GM12878 (cell line): ENCODE measurements at regions not wholly inside any gene's neighbourhood (a gene's known extent, or its start where the extent isn't known, plus 50 kb on each side); places are given as distances from the start of the nearest gene placed in this dataset.

Experiments used
- ATAC-seq: fragments of 200-7000 bp; cut with Tn5 transposase; 3 replicates; pipeline ENCODE4 v1.9.1; 2020; ENCODE audit warnings: mild to moderate bottlenecking, moderate library complexity
- BruUV-seq: library from RNA; stranded (reverse); fragments of 400-500 nt; replicated peaks from 2 replicates; lab custom pipeline; 2021; lab: Mats Ljungman, UMichigan
- CTCF ChIA-PET: fragments of 300-600 bp; sonication (Branson Sonifier 250); formaldehyde crosslinking; extraction: SDS; loops from one replicate; lab custom pipeline; 2021; ENCODE audit warnings: inconsistent platforms; lab: Yijun Ruan, JAX
- POLR2A ChIA-PET: fragments of 350-600 bp; formaldehyde crosslinking; extraction: SDS; loops from one replicate; lab custom pipeline; 2021; ENCODE audit warnings: inconsistent platforms; lab: Charles Lee
- RAD21 ChIA-PET: fragments of 300-600 bp; sonication (Branson Sonifier 250); formaldehyde crosslinking; loops from one replicate; lab custom pipeline; 2023; ENCODE audit warnings: antibody characterized with exemption; ENCODE audit not compliant: unreplicated experiment; lab: Charles Lee
- SMC1A ChIA-PET: fragments of 300-600 bp; sonication (Branson Sonifier 250); formaldehyde crosslinking; loops from one replicate; lab custom pipeline; 2023; ENCODE audit not compliant: unreplicated experiment, uncharacterized antibody; lab: Charles Lee
- DNase-seq: peaks from one replicate; pipeline ENCODE4 v3.0.0-alpha.2; 2011; ENCODE audit warnings: low read depth, low spot score
- FAIRE-seq: peaks from 3 replicates; lab custom pipeline; 2011; peaks lifted over from hg19 to GRCh38; lab: Jason Lieb, UNC
- H2AFZ ChIP-seq: 2 replicates; pipeline ENCODE4 v1.6.0; 2011; ENCODE audit warnings: low read depth, low read length, control low read depth; ENCODE audit not compliant: control insufficient read depth
- H3K27ac ChIP-seq: 2 replicates; pipeline ENCODE4 v1.5.1; 2011; ENCODE audit warnings: control low read depth; ENCODE audit not compliant: control insufficient read depth, insufficient read depth
- H3K27me3 ChIP-seq, 2 experiments: replicated peaks in 1 of 2; 2 replicates each; pipeline versions ENCODE4 v1.6.0 to v1.6.1; 2011; ENCODE audit warnings: low read length in 1 of 2; ENCODE audit not compliant: control insufficient read depth in 2 of 2, insufficient read depth in 2 of 2
- H3K36me3 ChIP-seq, 2 experiments: 2 replicates each; pipeline ENCODE4 v1.5.1; 2011; ENCODE audit warnings: low read length in 1 of 2; ENCODE audit not compliant: control insufficient read depth in 2 of 2, insufficient read depth in 2 of 2
- H3K4me1 ChIP-seq: 2 replicates; pipeline ENCODE4 v1.6.1; 2011; ENCODE audit warnings: mild to moderate bottlenecking, low read length, moderate library complexity, mixed read lengths; ENCODE audit not compliant: control insufficient read depth, insufficient read depth
- H3K4me2 ChIP-seq: 2 replicates; pipeline ENCODE4 v1.6.0; 2011; ENCODE audit warnings: control low read depth; ENCODE audit not compliant: control insufficient read depth, insufficient read depth
- H3K4me3 ChIP-seq: fragments of 200-600 bp; sonication (generic); 2 replicates; pipeline ENCODE4 v1.5.1; 2016
- H3K79me2 ChIP-seq: 2 replicates; pipeline ENCODE4 v1.6.0; 2011; ENCODE audit warnings: low read length; ENCODE audit not compliant: control insufficient read depth, insufficient read depth
- H3K9ac ChIP-seq: 2 replicates; pipeline ENCODE4 v1.8.0; 2011; ENCODE audit warnings: low read length, control low read depth, mixed read lengths; ENCODE audit not compliant: control insufficient read depth, insufficient read depth
- H3K9me3 ChIP-seq: replicated peaks from 3 replicates; pipeline ENCODE4 v1.5.1; 2011; ENCODE audit warnings: mild to moderate bottlenecking, low read length; ENCODE audit not compliant: control insufficient read depth, insufficient read depth
- H4K20me1 ChIP-seq: 2 replicates; pipeline ENCODE4 v1.6.0; 2011; ENCODE audit not compliant: control insufficient read depth, insufficient read depth
- DPF2 ChIP-seq: fragments of 450-650 bp; IDR thresholded peaks from 2 replicates; pipeline ENCODE4 v1.6.1; 2017; ENCODE audit warnings: mild to moderate bottlenecking
- ESRRA ChIP-seq: IDR thresholded peaks from 2 replicates; pipeline ENCODE4 v1.6.1; 2012; ENCODE audit warnings: mild to moderate bottlenecking, low read length, improper control_type of control experiment
- FOS ChIP-seq: IDR thresholded peaks from 3 replicates; pipeline ENCODE4 v1.6.1; 2011; ENCODE audit warnings: borderline replicate concordance; ENCODE audit not compliant: insufficient read length; ENCODE audit errors: extremely low read depth
- MAX ChIP-seq: IDR thresholded peaks from 2 replicates; pipeline ENCODE4 v1.6.1; 2012; ENCODE audit warnings: low read depth, low read length, improper control_type of control experiment
- MLLT1 ChIP-seq: fragments of 450-650 bp; IDR thresholded peaks from 2 replicates; pipeline ENCODE4 v1.6.1; 2016; ENCODE audit warnings: mild to moderate bottlenecking
- MTA3 ChIP-seq: IDR thresholded peaks from 2 replicates; pipeline ENCODE4 v1.6.1; 2012; ENCODE audit warnings: low read length, inconsistent platforms, borderline replicate concordance
- NFYA ChIP-seq: IDR thresholded peaks from 2 replicates; pipeline ENCODE4 v1.6.1; 2011; ENCODE audit warnings: low read depth, mild to moderate bottlenecking, low read length, improper control_type of control experiment, borderline replicate concordance
- STAT3 ChIP-seq: IDR thresholded peaks from 2 replicates; pipeline ENCODE4 v1.6.1; 2011; ENCODE audit warnings: low read depth, low read length, improper control_type of control experiment
- TCF7 ChIP-seq: IDR thresholded peaks from 2 replicates; pipeline ENCODE4 v1.6.1; 2014; ENCODE audit warnings: antibody characterized with exemption, borderline replicate concordance
- ZNF274 ChIP-seq: IDR thresholded peaks from one replicate; pipeline ENCODE4 v1.8.0; 2011; ENCODE audit not compliant: insufficient read length, insufficient read depth
- ZNF622 ChIP-seq: fragments of 450-650 bp; IDR thresholded peaks from 2 replicates; pipeline ENCODE4 v1.6.1; 2017; ENCODE audit warnings: mild to moderate bottlenecking, inconsistent platforms
- ZSCAN29 ChIP-seq: fragments of 450-650 bp; IDR thresholded peaks from 2 replicates; pipeline ENCODE4 v1.6.1; 2017; ENCODE audit warnings: mild to moderate bottlenecking, moderate library complexity
- WGBS: methylation state at CpG from one replicate; pipeline ENCODE4 v1.1.6; 2016; ENCODE audit warnings: low lambda C conversion rate; ENCODE audit not compliant: insufficient replicate concordance, insufficient coverage; ENCODE audit errors: missing lambda C conversion rate; 5-methylcytosine and 5-hydroxymethylcytosine counted together
- in situ Hi-C: fragments of 300-500 bp; cut with MboI; formaldehyde crosslinking; loops from 9 replicates; pipeline ENCODE4 v1.14.3; 2018; ENCODE audit warnings: mixed read lengths
- intact Hi-C: fragments of 100-400 bp; cut with micrococcal nuclease; formaldehyde crosslinking; loops from one replicate; pipeline ENCODE4 v1.14.2; 2022; ENCODE audit not compliant: unreplicated experiment
- TF ChIP-seq, protein P1 (sequence below): fragments of 450-650 bp; IDR thresholded peaks from 2 replicates; pipeline ENCODE4 v1.6.1; 2016; ENCODE audit warnings: mild to moderate bottlenecking
- TF ChIP-seq, protein P2 (sequence below): IDR thresholded peaks from 2 replicates; pipeline ENCODE4 v1.6.1; 2012; ENCODE audit warnings: low read depth, low read length, improper control_type of control experiment

DNA sequence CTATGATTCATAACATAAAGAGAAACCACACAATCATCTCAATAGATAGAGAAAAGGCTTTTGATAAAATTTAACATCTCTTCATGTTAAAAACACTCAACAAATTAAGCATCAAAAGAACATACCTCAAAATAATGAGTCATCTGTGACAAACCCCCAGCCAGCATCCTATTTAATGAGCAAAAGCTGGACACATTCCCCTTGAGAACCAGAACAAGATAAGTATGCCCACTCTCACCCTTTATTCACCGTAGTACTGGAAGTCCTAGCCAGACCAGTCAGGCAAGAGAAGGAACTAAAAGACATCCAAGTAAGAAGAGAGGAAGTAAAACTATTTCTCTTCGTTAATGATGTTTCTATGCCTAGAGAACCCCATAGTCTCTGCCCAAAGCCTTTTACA, 507.2 kb downstream of the PABPC4L start:
- H3K27me3 ChIP-seq, result no peaks in the 10 kb centered on the region
- H3K4me3 ChIP-seq, result no peak overlapping the region
- no TSS peak for BruUV-seq
- no peak overlapping the region for H3K9ac ChIP-seq
- intact Hi-C loops, result no loop called here
- TF ChIP-seq, protein P1, sequence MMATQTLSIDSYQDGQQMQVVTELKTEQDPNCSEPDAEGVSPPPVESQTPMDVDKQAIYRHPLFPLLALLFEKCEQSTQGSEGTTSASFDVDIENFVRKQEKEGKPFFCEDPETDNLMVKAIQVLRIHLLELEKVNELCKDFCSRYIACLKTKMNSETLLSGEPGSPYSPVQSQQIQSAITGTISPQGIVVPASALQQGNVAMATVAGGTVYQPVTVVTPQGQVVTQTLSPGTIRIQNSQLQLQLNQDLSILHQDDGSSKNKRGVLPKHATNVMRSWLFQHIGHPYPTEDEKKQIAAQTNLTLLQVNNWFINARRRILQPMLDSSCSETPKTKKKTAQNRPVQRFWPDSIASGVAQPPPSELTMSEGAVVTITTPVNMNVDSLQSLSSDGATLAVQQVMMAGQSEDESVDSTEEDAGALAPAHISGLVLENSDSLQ, result no peak
- TF ChIP-seq ZNF274, result no peak
- no peaks in the 10 kb centered on the region for H3K4me1 ChIP-seq
- H3K9me3 ChIP-seq, result no peaks in the 10 kb centered on the region
- 0% methylated on average over 2 of the region's 2 CpGs for WGBS
- H4K20me1 ChIP-seq, result no peaks in the 10 kb centered on the region
- in situ Hi-C loops, result no loop called here
- H3K79me2 ChIP-seq, result no peaks in the 10 kb centered on the region
- DNase-seq, result no peak
- no peak for FAIRE-seq
- H3K4me2 ChIP-seq, result no peak overlapping the region
- ChIA-PET CTCF (no interaction called here), POLR2A (no interaction called here), SMC1A (interaction anchor here (1.5 kb wide), 1 partner anchor 13 kb away, joined by 3 read pairs; no protein-coding TSS in a partner anchor), RAD21 (no interaction called here)
- ATAC-seq, result no peak
- no peaks in the 10 kb centered on the region for H3K36me3 ChIP-seq
- H2AFZ ChIP-seq, result no peak overlapping the region
- H3K27ac ChIP-seq, result no peak overlapping the region

- H3K9ac ChIP-seq, result no peak overlapping the region
- in situ Hi-C loops, result no loop called here
- no peak overlapping the region for H3K27ac ChIP-seq
- BruUV-seq, result no TSS peak
- WGBS, result 27% methylated on average over 6 of the region's 6 CpGs
- H3K4me1 ChIP-seq, result no peaks in the 10 kb centered on the region
- H3K9me3 ChIP-seq, result no peaks in the 10 kb centered on the region
- DNase-seq, result no peak
- ChIA-PET RAD21 (no interaction called here), POLR2A (no interaction called here), SMC1A (no interaction called here), CTCF (no interaction called here)
- H3K27me3 ChIP-seq, result no peaks in the 10 kb centered on the region
- no peaks in the 10 kb centered on the region for H4K20me1 ChIP-seq
- no peaks in the 10 kb centered on the region for H3K36me3 ChIP-seq
- no peak overlapping the region for H3K4me2 ChIP-seq
- no peak overlapping the region for H2AFZ ChIP-seq
- intact Hi-C loops, result no loop called here
- ATAC-seq, result no peak
- FAIRE-seq, result no peak
- H3K4me3 ChIP-seq, result no peak overlapping the region
- H3K79me2 ChIP-seq, result no peaks in the 10 kb centered on the region
- TF ChIP-seq NFYA, result no peak
- no peak for TF ChIP-seq ZNF622
- no peak for TF ChIP-seq DPF2
- no peak for TF ChIP-seq MAX
- TF ChIP-seq MLLT1, result no peak
- TF ChIP-seq, protein P1, result no peak
- no peak for TF ChIP-seq FOS
- no peak for TF ChIP-seq ESRRA
- TF ChIP-seq MTA3, result no peak
- TF ChIP-seq, protein P2, sequence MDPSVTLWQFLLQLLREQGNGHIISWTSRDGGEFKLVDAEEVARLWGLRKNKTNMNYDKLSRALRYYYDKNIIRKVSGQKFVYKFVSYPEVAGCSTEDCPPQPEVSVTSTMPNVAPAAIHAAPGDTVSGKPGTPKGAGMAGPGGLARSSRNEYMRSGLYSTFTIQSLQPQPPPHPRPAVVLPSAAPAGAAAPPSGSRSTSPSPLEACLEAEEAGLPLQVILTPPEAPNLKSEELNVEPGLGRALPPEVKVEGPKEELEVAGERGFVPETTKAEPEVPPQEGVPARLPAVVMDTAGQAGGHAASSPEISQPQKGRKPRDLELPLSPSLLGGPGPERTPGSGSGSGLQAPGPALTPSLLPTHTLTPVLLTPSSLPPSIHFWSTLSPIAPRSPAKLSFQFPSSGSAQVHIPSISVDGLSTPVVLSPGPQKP, result no peak
- TF ChIP-seq TCF7, result no peak
- no peak for TF ChIP-seq STAT3
- TF ChIP-seq ZSCAN29, result no peak
These were observed 517.6 kb downstream of the PABPC4L start for GRCh38 chr4:133683967-133684366.
